ENCODE measurements at regions not wholly inside any gene's neighbourhood (a gene's known extent, or its start where the extent isn't known, plus 50 kb on each side); places are given as distances from the start of the nearest gene placed in this dataset.

DNA sequence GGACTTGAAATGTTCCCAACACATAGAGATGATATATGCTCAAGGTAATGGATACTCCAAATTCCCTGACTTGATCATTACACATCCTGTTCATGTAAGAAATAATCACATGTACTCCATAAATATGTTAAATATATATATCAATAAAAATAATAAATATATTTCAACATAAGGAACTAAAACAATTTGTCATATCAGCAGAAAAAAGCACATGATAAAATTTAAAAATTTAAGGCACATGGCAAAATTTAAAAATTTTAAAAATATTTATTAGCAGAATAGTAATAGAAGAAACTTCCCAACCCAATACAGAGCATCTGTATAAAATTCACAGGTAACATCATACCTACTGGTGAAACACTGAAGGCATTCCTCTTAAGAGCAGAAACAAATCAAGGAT lies 109.6 kb upstream of the KYNU start:
- TF ChIP-seq POLR2AphosphoS5 (IDR thresholded peaks at IDR 0.05): no peak
- no peaks in the 10 kb centered on the region for H3K27me3 ChIP-seq
- H3K4me3 ChIP-seq: no peak overlapping the region
- no peak overlapping the region for H3K27ac ChIP-seq
- peaks cover 0 to 25% (median 0%) of the 10 kb centered on the region in 3 donors for H3K9me3 ChIP-seq
- H3K36me3 ChIP-seq: no peaks in the 10 kb centered on the region
- no peak for ATAC-seq
- H3K4me1 ChIP-seq: no peaks in the 10 kb centered on the region

DNA sequence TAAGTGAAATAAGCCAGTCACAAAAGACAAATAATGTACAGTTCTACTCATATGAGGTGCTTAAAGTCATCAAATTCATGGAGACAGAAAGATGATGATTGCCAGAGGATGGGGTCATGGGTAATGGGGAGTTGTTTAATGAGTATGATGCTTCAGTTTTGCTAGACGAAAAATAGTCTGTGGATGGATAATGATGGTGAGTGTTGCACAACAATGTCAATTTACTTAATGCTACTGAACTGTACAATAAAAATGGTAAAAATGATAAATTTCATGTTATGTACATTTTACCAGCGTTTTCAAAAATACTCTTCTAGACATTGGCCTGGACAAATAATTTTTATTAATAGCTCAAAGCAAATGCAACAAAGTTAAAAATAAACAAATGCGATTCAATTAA lies 118.5 kb upstream of the KYNU start:
- no peaks in the 10 kb centered on the region for H3K27me3 ChIP-seq
- ATAC-seq: no peak

DNA sequence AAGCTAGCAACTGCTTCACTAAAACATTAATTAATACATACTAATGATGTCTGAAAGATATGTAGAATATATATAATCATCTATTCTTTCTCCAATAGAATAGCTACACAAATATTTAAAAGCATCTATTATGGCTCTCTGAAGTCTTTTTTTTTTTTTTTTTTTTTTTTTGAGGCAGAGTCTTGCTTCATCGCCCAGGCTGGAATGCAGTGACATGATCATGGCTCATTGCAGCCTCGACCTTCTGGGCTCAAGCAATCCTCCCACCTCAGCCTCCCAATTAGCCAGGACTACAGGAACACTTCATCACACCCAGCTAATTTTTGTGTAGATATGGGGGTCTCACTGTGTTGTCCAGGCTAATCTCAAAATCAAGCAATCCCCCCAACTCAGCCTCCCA lies 120.4 kb upstream of the KYNU start:
- Histone ChIP-seq H3K27me3 (no peaks in the 10 kb centered on the region), H3K27ac (no peak overlapping the region), H3K36me3 (no peaks in the 10 kb centered on the region), H3K4me3 (no peak overlapping the region), H3K4me1 (no peaks in the 10 kb centered on the region), H3K9me3 (no peaks in the 10 kb centered on the region)
- no peak for ATAC-seq
- WGBS, 2 donors (ENCODE audit: low coverage in 1 of 2): 40 to 91% methylated on average over 1 to 2 of the region's 2 CpGs
- no peak for TF ChIP-seq EP300 (IDR thresholded peaks at IDR 0.05)
- no peak for TF ChIP-seq POLR2AphosphoS5 (IDR thresholded peaks at IDR 0.05)

More for the DNA sequence above, 118.5 kb upstream of the KYNU start:
- Histone ChIP-seq H3K4me3 (no peak overlapping the region), H3K4me1 (no peaks in the 10 kb centered on the region), H3K27ac (no peak overlapping the region), H3K9me3 (peaks cover 0 to 6% (median 0%) of the 10 kb centered on the region in 3 donors), H3K36me3 (no peaks in the 10 kb centered on the region)
- WGBS, 2 donors (ENCODE audit: low coverage in 1 of 2): 60 to 73% methylated on average over 1 to 3 of the region's 3 CpGs
- TF ChIP-seq POLR2AphosphoS5 (IDR thresholded peaks at IDR 0.05) (no peak), EP300 (IDR thresholded peaks at IDR 0.05) (no peak), POLR2A (IDR thresholded peaks at IDR 0.05) (no peak)

DNA sequence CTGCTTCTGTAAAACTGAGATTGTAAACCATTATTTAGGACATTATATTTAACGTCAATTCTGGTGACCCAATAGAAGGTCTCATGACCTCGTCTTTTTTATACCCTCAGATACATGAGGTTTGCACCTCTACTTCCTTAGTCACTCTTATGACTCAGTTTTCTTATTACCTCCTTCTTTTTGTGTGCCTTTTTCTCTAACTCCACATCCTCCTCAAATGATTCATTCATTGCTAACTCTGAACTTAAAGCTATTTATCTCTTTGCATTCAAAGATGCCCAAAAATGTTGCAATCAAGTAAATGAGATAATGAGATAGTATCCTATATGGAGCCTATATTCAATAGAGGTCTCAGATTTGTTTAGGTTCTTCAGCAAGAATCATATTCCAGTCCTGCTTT lies 121.0 kb upstream of the KYNU start:
- H3K27me3 ChIP-seq: no peaks in the 10 kb centered on the region
- ATAC-seq: no peak
- no peak overlapping the region for H3K27ac ChIP-seq
- TF ChIP-seq EP300 (IDR thresholded peaks at IDR 0.05) (no peak), POLR2AphosphoS5 (IDR thresholded peaks at IDR 0.05) (no peak)
- no peaks in the 10 kb centered on the region for H3K4me1 ChIP-seq
- H3K36me3 ChIP-seq: no peaks in the 10 kb centered on the region
- H3K9me3 ChIP-seq: no peaks in the 10 kb centered on the region
- 78% methylated on average over 2 of the region's 2 CpGs for WGBS, 2 donors (ENCODE audit: low coverage in 1 of 2)
- no peak overlapping the region for H3K4me3 ChIP-seq

DNA sequence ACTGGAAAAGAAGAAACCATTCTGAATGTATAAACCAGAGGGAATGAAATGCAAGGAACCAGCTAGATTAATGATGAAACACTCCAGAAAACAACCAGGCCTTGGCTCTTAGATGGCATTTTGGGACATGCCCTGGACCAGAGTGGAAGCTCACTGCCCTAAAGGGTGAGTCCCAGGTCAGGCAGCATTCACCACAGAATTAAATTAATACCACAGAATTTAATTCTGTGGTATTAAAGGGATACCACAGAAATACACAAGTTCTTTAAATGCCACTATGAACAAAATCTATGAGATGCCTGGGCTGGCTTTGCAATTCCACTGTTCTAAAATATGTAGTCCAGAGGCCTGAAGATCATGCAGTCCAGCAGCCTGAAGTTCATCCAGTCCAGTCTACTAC lies 122.3 kb upstream of the KYNU start:
- Histone ChIP-seq H3K9me3 (no peaks in the 10 kb centered on the region), H3K4me3 (no peak overlapping the region), H3K36me3 (no peaks in the 10 kb centered on the region), H3K27ac (no peak overlapping the region), H3K4me1 (no peaks in the 10 kb centered on the region), H3K27me3 (no peaks in the 10 kb centered on the region)
- ATAC-seq: no peak
- TF ChIP-seq POLR2AphosphoS5 (IDR thresholded peaks at IDR 0.05) (no peak), EP300 (IDR thresholded peaks at IDR 0.05) (no peak), POLR2A (IDR thresholded peaks at IDR 0.05) (no peak)
- TF ChIP-seq, protein P1, sequence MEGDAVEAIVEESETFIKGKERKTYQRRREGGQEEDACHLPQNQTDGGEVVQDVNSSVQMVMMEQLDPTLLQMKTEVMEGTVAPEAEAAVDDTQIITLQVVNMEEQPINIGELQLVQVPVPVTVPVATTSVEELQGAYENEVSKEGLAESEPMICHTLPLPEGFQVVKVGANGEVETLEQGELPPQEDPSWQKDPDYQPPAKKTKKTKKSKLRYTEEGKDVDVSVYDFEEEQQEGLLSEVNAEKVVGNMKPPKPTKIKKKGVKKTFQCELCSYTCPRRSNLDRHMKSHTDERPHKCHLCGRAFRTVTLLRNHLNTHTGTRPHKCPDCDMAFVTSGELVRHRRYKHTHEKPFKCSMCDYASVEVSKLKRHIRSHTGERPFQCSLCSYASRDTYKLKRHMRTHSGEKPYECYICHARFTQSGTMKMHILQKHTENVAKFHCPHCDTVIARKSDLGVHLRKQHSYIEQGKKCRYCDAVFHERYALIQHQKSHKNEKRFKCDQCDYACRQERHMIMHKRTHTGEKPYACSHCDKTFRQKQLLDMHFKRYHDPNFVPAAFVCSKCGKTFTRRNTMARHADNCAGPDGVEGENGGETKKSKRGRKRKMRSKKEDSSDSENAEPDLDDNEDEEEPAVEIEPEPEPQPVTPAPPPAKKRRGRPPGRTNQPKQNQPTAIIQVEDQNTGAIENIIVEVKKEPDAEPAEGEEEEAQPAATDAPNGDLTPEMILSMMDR (IDR thresholded peaks at IDR 0.05): no peak

DNA sequence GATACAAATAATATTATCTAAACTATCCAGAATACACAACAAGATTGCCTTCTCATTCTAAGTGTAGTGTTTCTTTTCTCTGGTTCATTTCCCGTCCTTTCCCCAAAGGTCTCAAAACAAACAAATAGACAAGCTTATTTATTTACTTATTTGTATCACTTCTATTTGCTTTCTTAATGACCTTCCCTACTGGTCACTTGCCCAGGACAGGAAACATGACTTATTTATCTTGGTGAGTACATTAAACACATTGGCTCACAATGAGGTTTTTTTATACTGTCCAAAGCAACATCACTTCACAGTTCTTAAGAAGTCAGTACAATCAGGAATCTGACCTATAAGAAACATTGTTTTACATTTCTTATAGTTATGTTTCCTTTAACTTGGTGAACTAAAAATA lies 123.3 kb upstream of the KYNU start:
- no peaks in the 10 kb centered on the region for H3K4me1 ChIP-seq
- no peaks in the 10 kb centered on the region for H3K9me3 ChIP-seq
- H3K27me3 ChIP-seq: no peaks in the 10 kb centered on the region
- no peak for ATAC-seq
- H3K4me3 ChIP-seq: no peak overlapping the region
- H3K27ac ChIP-seq: no peak overlapping the region
- H3K36me3 ChIP-seq: no peaks in the 10 kb centered on the region
- TF ChIP-seq POLR2AphosphoS5 (IDR thresholded peaks at IDR 0.05) (no peak), EP300 (IDR thresholded peaks at IDR 0.05) (no peak), POLR2A (IDR thresholded peaks at IDR 0.05) (no peak)
- TF ChIP-seq, protein P1 (IDR thresholded peaks at IDR 0.05): no peak
- 33 to 44% methylated on average over 1 of the region's 1 CpG for WGBS, 2 donors (ENCODE audit: low coverage in 1 of 2)

DNA sequence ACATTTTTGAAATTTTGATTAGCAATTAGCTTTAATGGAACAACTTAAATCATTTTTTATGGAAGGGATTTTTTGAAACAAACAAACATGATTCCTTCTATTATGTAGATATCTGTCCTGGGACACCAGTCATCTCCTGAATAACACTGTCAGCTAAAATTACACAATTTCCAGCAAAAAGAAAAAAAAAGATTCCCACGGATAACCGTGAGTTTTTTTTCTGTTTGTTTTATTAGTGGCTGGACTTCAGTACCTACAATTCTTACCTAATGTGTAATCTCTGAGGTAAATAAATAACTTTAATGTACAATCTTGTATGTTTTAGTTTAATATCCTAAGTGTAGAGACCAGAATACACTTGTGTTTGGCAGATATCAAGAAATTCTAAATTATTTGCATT lies 126.6 kb upstream of the KYNU start:
- no peaks in the 10 kb centered on the region for H3K27me3 ChIP-seq
- no peaks in the 10 kb centered on the region for H3K36me3 ChIP-seq
- TF ChIP-seq, protein P1 (IDR thresholded peaks at IDR 0.05): no peak
- TF ChIP-seq POLR2AphosphoS5 (IDR thresholded peaks at IDR 0.05): no peak
- TF ChIP-seq EP300 (IDR thresholded peaks at IDR 0.05): no peak
- no peak for TF ChIP-seq POLR2A (IDR thresholded peaks at IDR 0.05)
- H3K4me1 ChIP-seq: no peaks in the 10 kb centered on the region
- no peak overlapping the region for H3K4me3 ChIP-seq
- H3K27ac ChIP-seq: no peak overlapping the region
- no peaks in the 10 kb centered on the region for H3K9me3 ChIP-seq
- 31 to 59% methylated on average over 2 of the region's 2 CpGs for WGBS, 2 donors (ENCODE audit: low coverage in 1 of 2)
- no peak for ATAC-seq
